ENCODE measurements at regions not wholly inside any gene's neighbourhood (a gene's known extent, or its start where the extent isn't known, plus 50 kb on each side); places are given as distances from the start of the nearest gene placed in this dataset.

- RAD21 ChIA-PET (ENCODE audit: unreplicated experiment) = no interaction called here
- TF ChIP-seq RB1 (IDR thresholded peaks at IDR 0.05; ENCODE audit: borderline replicate concordance) (no peak), IRF3 (IDR thresholded peaks at IDR 0.05) (no peak), E2F8 (IDR thresholded peaks at IDR 0.05; ENCODE audit: low read depth, partially characterized antibody) (no peak), EP300 (IDR thresholded peaks at IDR 0.05; ENCODE audit: borderline replicate concordance in 1 of 2, control insufficient read depth in 1 of 2, low read depth in 2 of 2, low read length in 2 of 2) (no peak), BHLHE40 (IDR thresholded peaks at IDR 0.05; ENCODE audit: borderline replicate concordance in 1 of 2, low read depth in 2 of 2, low read length in 1 of 2) (no peak), ELK1 (IDR thresholded peaks at IDR 0.05; ENCODE audit: low read depth, low read length) (no peak), FOS (IDR thresholded peaks at IDR 0.05; ENCODE audit: borderline replicate concordance, extremely low read depth, insufficient read length) (no peak)
- no peak overlapping the region for H3K27ac ChIP-seq (ENCODE audit: control insufficient read depth, insufficient read depth)
- no peaks in the 10 kb centered on the region for H3K9me3 ChIP-seq (replicated peaks; ENCODE audit: control insufficient read depth, insufficient read depth, low read length)
- CTCF ChIA-PET = interaction anchor here (0.8 to 1.3 kb wide), 2 partner anchors 12 to 146 kb away, joined by 3 read pairs; no protein-coding TSS in a partner anchor
- no peaks in the 10 kb centered on the region for H3K27me3 ChIP-seq (replicated peaks in 1 of 2; ENCODE audit: control insufficient read depth in 2 of 2, insufficient read depth in 2 of 2, low read length in 1 of 2)
- DNase-seq (ENCODE audit: low read depth, low spot score) (no peak), ATAC-seq (no peak), FAIRE-seq (no peak)
- POLR2A ChIA-PET = no interaction called here
- H3K36me3 ChIP-seq (ENCODE audit: control insufficient read depth in 2 of 2, insufficient read depth in 2 of 2, low read length in 1 of 2) = no peaks in the 10 kb centered on the region
- no peak overlapping the region for H3K4me2 ChIP-seq (ENCODE audit: control insufficient read depth, insufficient read depth)
- WGBS (ENCODE audit: insufficient coverage, insufficient replicate concordance, low lambda C conversion rate, missing lambda C conversion rate) = 53% methylated on average over 2 of the region's 2 CpGs
- H2AFZ ChIP-seq (ENCODE audit: control insufficient read depth, low read depth, low read length) = no peak overlapping the region
- H3K9ac ChIP-seq (ENCODE audit: control insufficient read depth, insufficient read depth, low read length) = no peak overlapping the region
- no TSS peak for BruUV-seq (replicated peaks)
- SMC1A ChIA-PET (ENCODE audit: uncharacterized antibody, unreplicated experiment) = no interaction called here
- H3K4me3 ChIP-seq = no peak overlapping the region
- in situ Hi-C loops (cut with MboI) (no loop called here), intact Hi-C loops (cut with micrococcal nuclease; ENCODE audit: unreplicated experiment) (loop anchor here (5.0 kb wide), 2 partner anchors 141 to 284 kb away; no protein-coding TSS in a partner anchor)
- H4K20me1 ChIP-seq (ENCODE audit: control insufficient read depth, insufficient read depth) = no peaks in the 10 kb centered on the region
- H3K4me1 ChIP-seq (ENCODE audit: control insufficient read depth, insufficient read depth, low read length) = no peaks in the 10 kb centered on the region
- no peaks in the 10 kb centered on the region for H3K79me2 ChIP-seq (ENCODE audit: control insufficient read depth, insufficient read depth, low read length)
These were observed 260.7 kb upstream of the ARRDC3 start for GRCh38 chr5:91643797-91644196.

Data from GM12878 (cell line).